K562 (cell line): ENCODE measurements at regions not wholly inside any gene's neighbourhood (a gene's known extent, or its start where the extent isn't known, plus 50 kb on each side); places are given as distances from the start of the nearest gene placed in this dataset.

Source experiments
- ELF4 ChIP-seq: fragments of 450-650 bp; formaldehyde crosslinking; IDR thresholded peaks from 2 replicates; pipeline ENCODE4 v1.4.0; 2022; ENCODE audit warnings: missing genetic modification characterization
- NELFE ChIP-seq: IDR thresholded peaks from 2 replicates; pipeline ENCODE4 v1.6.1; 2011; ENCODE audit warnings: mild to moderate bottlenecking; ENCODE audit not compliant: insufficient read depth, insufficient read length
- PCBP2 ChIP-seq: fragments of 200-400 bp; formaldehyde crosslinking; IDR thresholded peaks from 2 replicates; pipeline ENCODE4 v1.6.1; 2018; ENCODE audit warnings: low read length, low read depth, mild to moderate bottlenecking, moderate library complexity; ENCODE audit not compliant: poor library complexity, severe bottlenecking
- REST ChIP-seq, 2 experiments: fragments of 450-650 bp; formaldehyde crosslinking in 1 of 2; IDR thresholded peaks; 2 replicates each; pipeline versions ENCODE4 v1.4.0 to v1.6.1; 2014 to 2020; ENCODE audit warnings: mild to moderate bottlenecking in 2 of 2, borderline replicate concordance in 1 of 2, low read depth in 1 of 2
- SIN3A ChIP-seq, 2 experiments: fragments of 150-350 bp in 1 of 2; IDR thresholded peaks; 2 replicates each; pipeline ENCODE4 v1.6.1; 2011 to 2016; ENCODE audit warnings: borderline replicate concordance in 2 of 2, low read depth in 2 of 2, low read length in 2 of 2, mild to moderate bottlenecking in 2 of 2, moderate library complexity in 2 of 2; ENCODE audit not compliant: control insufficient read depth in 1 of 2
- SREBF1 ChIP-seq: fragments of 150-350 bp; IDR thresholded peaks from 2 replicates; pipeline ENCODE4 v1.6.1; 2014; ENCODE audit warnings: antibody characterized with exemption, low read depth, low read length, borderline replicate concordance
- ZKSCAN1 ChIP-seq: fragments of 150-350 bp; IDR thresholded peaks from 2 replicates; pipeline ENCODE4 v1.6.1; 2016; ENCODE audit warnings: low read depth, low read length
- ZNF143 ChIP-seq: sonication (generic); formaldehyde crosslinking; IDR thresholded peaks from 2 replicates; pipeline ENCODE4 v1.9.0; 2022; ENCODE audit warnings: mild to moderate bottlenecking, missing genetic modification reagents

GRCh38 chr4:125801924-125802323, 487.2 kb downstream of the FAT4 start (continued):
- TF ChIP-seq SIN3A (IDR thresholded peaks at IDR 0.05; ENCODE audit: borderline replicate concordance in 2 of 2, control insufficient read depth in 1 of 2, low read depth in 2 of 2, low read length in 2 of 2) (no peak), ZNF143 (CRISPR knock-in tag) (no peak), ZKSCAN1 (no peak), REST (IDR thresholded peaks at IDR 0.05; ENCODE audit: borderline replicate concordance) (no peak), REST (CRISPR knock-in tag; IDR thresholded peaks at IDR 0.05; ENCODE audit: low read depth) (no peak), PCBP2 (no peak), ELF4 (CRISPR knock-in tag) (no peak), NELFE (no peak), SREBF1 (no peak)
